Activated naive CD4-positive, alpha-beta T cell treated with anti-CD3 and anti-CD28 coated beads, Interleukin-2, amount 50 U/mL, for 24 hours (primary cell): ENCODE measurements at regions not wholly inside any gene's neighbourhood (a gene's known extent, or its start where the extent isn't known, plus 50 kb on each side); places are given as distances from the start of the nearest gene placed in this dataset.

Experiments
- H3K27ac Mint-ChIP-seq: one replicate; pipeline ENCODE4 v1.8.0; 2021; ENCODE audit warnings: mild to moderate bottlenecking, mixed read lengths
- H3K27me3 Mint-ChIP-seq: one replicate; pipeline ENCODE4 v1.8.0; 2021; ENCODE audit warnings: mixed read lengths
- H3K36me3 Mint-ChIP-seq: one replicate; pipeline ENCODE4 v1.8.0; 2021; ENCODE audit warnings: mixed read lengths
- H3K4me1 Mint-ChIP-seq: one replicate; pipeline ENCODE4 v1.8.0; 2021; ENCODE audit warnings: mixed read lengths
- H3K4me3 Mint-ChIP-seq: one replicate; pipeline ENCODE4 v1.8.0; 2021; ENCODE audit warnings: mild to moderate bottlenecking, mixed read lengths
- H3K9me3 Mint-ChIP-seq: one replicate; pipeline ENCODE4 v1.8.0; 2021; ENCODE audit warnings: mixed read lengths

DNA sequence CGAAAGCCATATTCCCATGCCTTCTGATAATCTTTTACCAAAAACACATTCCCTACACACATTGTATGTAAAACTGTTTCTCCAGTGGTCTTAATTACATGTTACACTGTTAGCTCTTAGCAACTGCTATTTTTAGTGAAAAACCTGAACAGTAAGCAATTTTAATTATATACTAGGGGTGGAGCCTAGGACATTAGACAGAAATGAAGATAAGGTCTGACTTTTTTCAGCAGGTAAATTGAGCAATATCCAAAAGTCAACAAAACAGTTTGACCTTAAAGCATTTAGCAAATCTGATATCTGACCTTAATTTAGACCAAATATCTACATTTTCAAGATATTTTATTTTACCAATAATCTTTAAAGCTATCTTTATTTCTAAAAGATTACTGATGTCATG, 60.2 kb downstream of the PDE6H start:
- H3K9me3 Mint-ChIP-seq: peaks cover 13% of the 10 kb centered on the region
- peaks cover 5% of the 10 kb centered on the region for H3K27me3 Mint-ChIP-seq
- H3K4me1 Mint-ChIP-seq: no peaks in the 10 kb centered on the region
- H3K36me3 Mint-ChIP-seq: peaks cover 3% of the 10 kb centered on the region
- H3K27ac Mint-ChIP-seq: no peak overlapping the region
- H3K4me3 Mint-ChIP-seq: no peak overlapping the region

DNA sequence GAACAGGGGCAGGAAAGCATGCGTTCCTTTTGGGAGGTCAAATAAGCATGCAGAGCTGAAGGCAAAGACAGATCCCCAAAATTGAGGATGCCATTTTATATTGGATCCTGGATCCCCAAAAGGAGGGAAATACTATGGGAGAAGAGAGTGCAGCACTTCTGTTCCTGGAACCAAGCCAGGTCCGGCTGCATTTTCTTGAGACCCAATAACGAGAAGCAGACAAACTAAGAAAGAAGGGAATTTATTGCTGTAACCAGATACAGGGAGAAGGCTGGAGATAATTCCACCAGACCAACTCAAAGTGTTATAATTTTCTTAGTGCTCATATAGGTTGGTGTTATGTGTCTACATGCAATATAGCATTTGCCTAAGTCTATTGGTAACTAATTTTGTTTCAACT, 60.8 kb downstream of the PDE6H start:
- peaks cover 4% of the 10 kb centered on the region for H3K27me3 Mint-ChIP-seq
- H3K9me3 Mint-ChIP-seq: peaks cover 6% of the 10 kb centered on the region
- no peak overlapping the region for H3K27ac Mint-ChIP-seq
- peaks cover 3% of the 10 kb centered on the region for H3K36me3 Mint-ChIP-seq
- no peaks in the 10 kb centered on the region for H3K4me1 Mint-ChIP-seq
- H3K4me3 Mint-ChIP-seq: no peak overlapping the region

DNA sequence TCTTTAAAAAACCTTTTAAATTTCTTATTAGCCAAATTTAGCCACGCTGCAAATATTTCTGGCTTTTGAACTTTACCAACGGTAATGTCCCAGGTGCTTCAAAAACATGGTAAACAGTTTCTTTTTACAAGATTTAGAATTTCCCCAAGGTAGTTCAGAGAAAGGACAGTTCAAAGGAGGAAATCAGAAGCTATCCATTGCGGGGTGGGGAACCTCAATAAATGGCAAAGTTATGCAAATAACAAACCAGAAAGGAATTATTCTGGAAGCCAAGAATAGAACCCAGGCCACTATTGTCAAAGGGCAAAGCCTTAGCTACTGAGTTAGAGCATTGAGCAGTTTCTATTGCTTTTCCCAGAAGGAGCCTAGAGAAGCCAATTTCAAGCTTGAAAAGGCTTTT, 62.3 kb downstream of the PDE6H start:
- Mint-ChIP-seq H3K4me3 (no peak overlapping the region), H3K27me3 (peaks cover 2% of the 10 kb centered on the region), H3K36me3 (no peaks in the 10 kb centered on the region), H3K9me3 (no peaks in the 10 kb centered on the region), H3K4me1 (peaks cover 6% of the 10 kb centered on the region), H3K27ac (no peak overlapping the region)

DNA sequence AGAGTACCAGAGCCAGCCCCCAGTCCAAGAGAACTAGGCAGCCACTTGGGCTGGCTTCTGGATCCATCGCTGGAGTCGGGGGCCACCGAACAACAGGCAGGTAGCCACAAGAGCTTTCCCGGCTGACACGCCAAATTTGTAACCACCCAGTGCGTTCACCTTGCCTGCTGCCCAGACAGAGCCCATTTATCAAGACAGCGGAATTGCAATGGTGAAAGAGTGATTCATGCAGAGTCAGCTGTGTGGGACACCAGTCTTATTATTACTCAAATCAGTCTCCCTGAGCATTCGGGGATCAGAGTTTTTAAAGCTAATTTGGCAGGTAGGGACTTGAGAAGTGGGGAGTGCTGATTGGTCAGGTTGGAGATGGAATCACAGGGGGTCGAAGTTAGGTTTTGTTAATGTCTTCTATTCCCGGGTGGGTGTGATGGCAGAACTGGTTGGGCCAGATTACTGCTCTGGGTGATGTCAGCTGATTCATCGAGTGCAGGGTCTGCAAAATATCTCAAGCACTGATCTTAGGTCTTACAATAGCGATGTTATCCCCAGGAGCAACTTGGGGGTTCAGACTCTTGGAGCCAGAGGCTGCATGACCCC, 64.3 kb downstream of the PDE6H start:
- no peaks in the 10 kb centered on the region for H3K9me3 Mint-ChIP-seq
- H3K27ac Mint-ChIP-seq: no peak overlapping the region
- peaks cover 2% of the 10 kb centered on the region for H3K27me3 Mint-ChIP-seq
- H3K36me3 Mint-ChIP-seq: no peaks in the 10 kb centered on the region
- H3K4me1 Mint-ChIP-seq: peaks cover 6% of the 10 kb centered on the region
- H3K4me3 Mint-ChIP-seq: no peak overlapping the region

DNA sequence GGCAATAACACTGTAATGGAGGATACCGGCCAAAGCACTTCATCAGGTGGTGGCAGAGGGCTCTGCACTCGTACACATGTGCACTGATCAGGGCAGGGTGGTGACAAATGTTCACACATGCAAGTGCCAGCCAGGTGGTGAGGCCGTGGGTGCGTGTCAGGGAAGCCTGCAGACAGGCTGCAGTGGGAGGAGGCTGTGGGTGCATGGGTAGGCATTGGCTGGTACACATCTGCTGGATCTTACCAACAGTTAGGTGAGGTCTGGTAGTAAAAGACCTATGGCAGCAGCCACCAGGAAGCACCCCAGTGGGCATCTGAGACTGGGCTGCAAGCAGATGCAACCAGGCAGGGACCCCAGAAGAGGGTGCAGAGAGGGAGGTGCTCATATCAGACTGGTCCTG, 65.3 kb downstream of the PDE6H start:
- peaks cover 6% of the 10 kb centered on the region for H3K4me1 Mint-ChIP-seq

DNA sequence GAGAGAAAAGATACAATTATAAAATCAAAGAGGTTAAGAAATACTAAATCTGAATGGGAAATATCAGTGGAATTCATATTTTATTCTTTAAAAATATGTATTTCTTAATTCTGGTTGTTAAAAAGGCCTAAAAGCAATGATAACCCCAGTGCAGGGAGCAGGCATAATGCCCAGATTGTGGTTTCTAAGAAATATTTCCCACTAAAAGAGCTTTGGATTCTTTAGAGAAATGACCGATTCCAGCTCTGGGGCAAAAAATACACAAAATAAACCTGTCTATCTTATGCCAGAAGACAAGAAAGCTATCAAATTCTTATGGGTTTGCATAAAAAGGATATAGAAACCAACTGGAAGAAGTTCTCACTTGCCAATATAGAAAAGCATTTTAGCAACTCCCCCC, 71.6 kb downstream of the PDE6H start:
- no peak overlapping the region for H3K27ac Mint-ChIP-seq
- H3K9me3 Mint-ChIP-seq: no peaks in the 10 kb centered on the region

More for the DNA sequence above, 65.3 kb downstream of the PDE6H start:
- Mint-ChIP-seq H3K9me3 (no peaks in the 10 kb centered on the region), H3K4me3 (no peak overlapping the region), H3K27ac (no peak overlapping the region), H3K27me3 (peaks cover 4% of the 10 kb centered on the region), H3K36me3 (no peaks in the 10 kb centered on the region)

DNA sequence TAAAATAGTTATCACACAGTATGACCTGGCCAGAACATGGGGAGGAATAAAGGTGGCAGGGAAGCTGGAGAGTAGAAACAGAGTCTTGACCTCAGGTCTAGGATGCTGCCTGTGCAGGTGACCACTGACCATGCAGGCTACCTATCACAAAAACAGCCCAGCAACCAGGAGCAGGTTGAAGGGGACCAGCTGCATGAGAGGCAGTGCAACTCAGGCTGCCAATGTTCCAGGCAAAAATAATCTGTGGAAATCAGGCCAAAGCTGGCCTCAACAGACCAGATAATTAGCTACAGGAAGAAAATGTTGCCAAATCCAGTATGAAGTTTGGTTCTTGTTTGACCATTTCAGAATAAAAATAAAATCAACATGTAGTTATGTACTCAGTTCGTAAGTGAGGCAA, 72.6 kb downstream of the PDE6H start:
- peaks cover 8% of the 10 kb centered on the region for H3K4me1 Mint-ChIP-seq
- no peak overlapping the region for H3K4me3 Mint-ChIP-seq
- H3K9me3 Mint-ChIP-seq: no peaks in the 10 kb centered on the region
- no peak overlapping the region for H3K27ac Mint-ChIP-seq
- peaks cover 4% of the 10 kb centered on the region for H3K27me3 Mint-ChIP-seq
- no peaks in the 10 kb centered on the region for H3K36me3 Mint-ChIP-seq

More for the DNA sequence above, 71.6 kb downstream of the PDE6H start:
- H3K4me3 Mint-ChIP-seq: no peak overlapping the region
- H3K27me3 Mint-ChIP-seq: peaks cover 4% of the 10 kb centered on the region
- no peaks in the 10 kb centered on the region for H3K36me3 Mint-ChIP-seq
- H3K4me1 Mint-ChIP-seq: peaks cover 6% of the 10 kb centered on the region

DNA sequence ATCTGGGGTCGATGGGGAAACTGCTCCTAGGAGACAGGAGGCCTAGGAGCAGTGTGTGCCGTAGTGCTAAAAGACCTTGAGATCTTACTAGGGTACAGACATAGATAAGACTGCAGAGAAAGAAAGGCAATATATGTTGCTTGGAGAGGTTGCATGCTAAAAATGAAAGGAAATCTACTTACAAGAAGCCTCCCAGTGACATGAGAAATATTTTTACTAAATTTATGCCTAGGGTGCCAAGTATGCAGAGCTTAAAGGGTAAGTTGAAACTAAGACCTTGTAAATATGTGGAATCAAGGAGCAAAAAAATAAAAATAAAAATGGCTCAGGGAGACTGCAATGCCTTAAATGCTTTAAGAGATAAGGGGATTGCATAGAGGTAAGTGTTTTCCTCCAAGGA, 74.8 kb downstream of the PDE6H start:
- H3K4me3 Mint-ChIP-seq: no peak overlapping the region
- H3K4me1 Mint-ChIP-seq: peaks cover 22% of the 10 kb centered on the region
- H3K36me3 Mint-ChIP-seq: no peaks in the 10 kb centered on the region
- peaks cover 2% of the 10 kb centered on the region for H3K27me3 Mint-ChIP-seq
- H3K9me3 Mint-ChIP-seq: no peaks in the 10 kb centered on the region
- H3K27ac Mint-ChIP-seq: no peak overlapping the region

DNA sequence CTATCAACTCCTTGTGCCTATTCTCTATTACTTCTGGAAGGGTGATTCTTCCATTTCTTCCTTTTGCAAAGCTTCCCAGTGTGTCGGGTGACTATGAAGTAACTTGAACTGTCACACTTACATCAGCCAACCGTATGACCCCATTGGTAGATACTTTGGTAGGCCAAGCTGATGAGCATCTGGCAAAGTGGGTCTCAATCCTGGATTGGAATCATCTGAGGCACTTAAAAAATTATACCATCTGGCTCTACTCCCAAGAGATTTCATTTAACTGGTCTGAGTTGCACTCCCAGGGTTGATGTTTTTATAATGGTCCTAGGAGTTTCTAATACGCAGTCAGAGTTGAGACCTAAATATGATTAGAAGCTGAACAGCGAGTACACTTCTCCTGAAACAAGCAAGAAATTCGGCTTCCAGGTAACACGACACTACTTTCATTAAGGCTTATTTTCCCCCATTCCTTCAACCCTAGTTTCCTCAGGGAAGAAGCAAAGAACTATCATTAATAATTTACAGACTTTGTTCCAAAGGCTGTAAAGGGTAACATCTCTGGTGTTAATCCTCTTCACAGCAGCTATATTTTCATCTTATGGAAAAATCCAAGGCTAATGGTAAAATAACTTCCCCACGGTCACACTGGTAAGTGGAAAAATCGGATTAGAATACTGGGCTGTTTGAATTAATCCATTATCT, 76.8 kb downstream of the PDE6H start:
- Mint-ChIP-seq H3K9me3 (no peaks in the 10 kb centered on the region), H3K36me3 (no peaks in the 10 kb centered on the region), H3K4me3 (no peak overlapping the region), H3K27me3 (no peaks in the 10 kb centered on the region), H3K4me1 (peaks cover 22% of the 10 kb centered on the region), H3K27ac (no peak overlapping the region)

DNA sequence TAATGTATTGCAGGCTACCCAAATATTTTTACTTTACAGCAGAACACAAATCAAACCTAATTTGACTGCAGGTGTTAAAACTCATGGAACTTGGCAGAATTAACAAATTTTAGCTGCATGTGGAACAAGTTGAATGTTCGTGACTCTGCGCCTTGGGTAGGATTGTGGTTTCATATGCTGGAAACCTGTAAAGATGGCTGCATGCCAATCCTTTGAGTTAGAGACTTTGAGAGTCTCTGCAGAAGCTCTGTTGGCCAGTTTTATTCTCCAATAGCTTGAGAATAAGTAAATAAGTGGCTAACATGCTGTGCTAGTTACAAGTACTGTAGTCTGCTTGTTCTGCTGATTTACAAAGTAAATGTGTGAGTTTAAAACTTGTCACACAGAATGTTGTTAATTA, 77.8 kb downstream of the PDE6H start:
- peaks cover 22% of the 10 kb centered on the region for H3K4me1 Mint-ChIP-seq
- no peaks in the 10 kb centered on the region for H3K27me3 Mint-ChIP-seq
- H3K27ac Mint-ChIP-seq: peak overlapping the region; percentile 15

DNA sequence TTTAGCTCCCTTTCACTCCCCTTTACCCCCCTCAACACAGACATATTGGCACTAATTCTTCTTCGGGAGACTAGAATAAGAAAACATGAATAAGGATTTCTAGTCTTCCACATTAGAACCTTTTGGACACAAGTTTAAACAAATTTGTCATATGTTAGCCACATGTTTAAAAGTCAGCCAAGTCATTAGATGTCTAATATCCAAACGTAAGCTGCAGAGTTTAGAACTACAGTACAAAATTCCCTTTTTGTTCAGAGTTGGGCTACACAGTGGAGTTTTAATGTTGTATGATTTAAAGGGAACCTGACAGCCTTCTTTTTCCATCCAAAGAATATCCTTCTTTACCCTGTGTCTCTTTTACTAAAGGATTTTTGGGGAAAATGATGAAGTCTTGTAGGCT, 79.8 kb downstream of the PDE6H start:
- no peak overlapping the region for H3K27ac Mint-ChIP-seq
- H3K36me3 Mint-ChIP-seq: no peaks in the 10 kb centered on the region
- H3K27me3 Mint-ChIP-seq: no peaks in the 10 kb centered on the region
- H3K4me1 Mint-ChIP-seq: peaks cover 22% of the 10 kb centered on the region
- no peaks in the 10 kb centered on the region for H3K9me3 Mint-ChIP-seq
- no peak overlapping the region for H3K4me3 Mint-ChIP-seq

More for the DNA sequence above, 77.8 kb downstream of the PDE6H start:
- Mint-ChIP-seq H3K4me3 (no peak overlapping the region), H3K36me3 (no peaks in the 10 kb centered on the region), H3K9me3 (no peaks in the 10 kb centered on the region)

DNA sequence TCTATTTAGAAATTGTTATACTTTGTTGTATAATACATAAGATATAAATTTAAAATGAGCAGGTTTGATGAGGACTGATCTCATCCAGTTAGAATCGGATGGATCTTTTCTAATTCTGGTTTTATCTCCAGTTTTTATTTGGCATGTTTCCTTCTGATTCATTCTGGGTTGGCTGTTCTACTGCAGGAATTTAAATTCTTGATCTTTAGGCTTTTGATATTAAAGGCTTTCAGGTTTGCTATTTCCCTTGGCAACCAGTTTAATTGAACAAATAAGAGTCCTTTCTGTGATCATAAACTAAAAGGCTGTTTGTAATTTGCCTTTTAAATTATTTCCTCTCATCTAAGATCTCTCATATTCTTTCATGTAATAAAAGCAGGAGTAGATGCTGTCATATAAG, 83.4 kb downstream of the PDE6H start:
- Mint-ChIP-seq H3K27me3 (no peaks in the 10 kb centered on the region), H3K4me3 (no peak overlapping the region), H3K9me3 (no peaks in the 10 kb centered on the region), H3K36me3 (no peaks in the 10 kb centered on the region), H3K27ac (no peak overlapping the region), H3K4me1 (peaks cover 7% of the 10 kb centered on the region)
